H9 (cell line): ENCODE measurements at regions not wholly inside any gene's neighbourhood (a gene's known extent, or its start where the extent isn't known, plus 50 kb on each side); places are given as distances from the start of the nearest gene placed in this dataset.

ENCODE experiments used
- DNase-seq: peaks from one replicate; pipeline ENCODE4 v3.0.0-alpha.2; 2017
- H2AFZ ChIP-seq: one replicate; pipeline ENCODE4 v1.6.1; 2013; ENCODE audit warnings: mild to moderate bottlenecking, low read length, control low read depth, moderate library complexity
- H2AK5ac ChIP-seq: 2 replicates; pipeline ENCODE4 v1.6.1; 2013; ENCODE audit warnings: low read length, control low read depth, mixed read lengths; ENCODE audit not compliant: insufficient read length
- H2BK120ac ChIP-seq: one replicate; pipeline ENCODE4 v1.6.1; 2013; ENCODE audit warnings: low read depth, mild to moderate bottlenecking, low read length, control low read depth, inconsistent platforms; ENCODE audit not compliant: poor library complexity, severe bottlenecking
- H2BK12ac ChIP-seq: 2 replicates; pipeline ENCODE4 v1.6.1; 2013; ENCODE audit warnings: low read length, control low read depth, mixed read lengths, low read depth; ENCODE audit not compliant: insufficient read length
- H2BK15ac ChIP-seq: 2 replicates; pipeline ENCODE4 v1.6.1; 2013; ENCODE audit warnings: low read depth, low read length, control low read depth
- H2BK20ac ChIP-seq: one replicate; pipeline ENCODE4 v1.6.1; 2013; ENCODE audit warnings: low read depth, mild to moderate bottlenecking, low read length, control low read depth, inconsistent platforms; ENCODE audit not compliant: poor library complexity, severe bottlenecking
- H2BK5ac ChIP-seq: 2 replicates; pipeline ENCODE4 v1.6.1; 2013; ENCODE audit warnings: low read length, control low read depth, mixed read lengths; ENCODE audit not compliant: insufficient read length
- H3K14ac ChIP-seq: 2 replicates; pipeline ENCODE4 v1.6.1; 2013; ENCODE audit warnings: low read length, control low read depth; ENCODE audit not compliant: insufficient read depth
- H3K18ac ChIP-seq: 2 replicates; pipeline ENCODE4 v1.6.1; 2013; ENCODE audit warnings: low read depth, mild to moderate bottlenecking, mixed read lengths, low read length, control low read depth; ENCODE audit not compliant: insufficient read length
- H3K23ac ChIP-seq: 2 replicates; pipeline ENCODE4 v1.6.1; 2013; ENCODE audit warnings: low read length, control low read depth, mixed read lengths, low read depth; ENCODE audit not compliant: insufficient read length
- H3K23me2 ChIP-seq: 2 replicates; pipeline ENCODE4 v1.6.1; 2013; ENCODE audit warnings: low read depth, mild to moderate bottlenecking, mixed read lengths, low read length, control low read depth; ENCODE audit not compliant: insufficient read length, poor library complexity, severe bottlenecking
- H3K27ac ChIP-seq: 2 replicates; pipeline ENCODE4 v1.5.1; 2013; ENCODE audit warnings: low read length, control low read depth, mixed read lengths, low read depth; ENCODE audit not compliant: insufficient read length
- H3K27me3 ChIP-seq: 2 replicates; pipeline ENCODE4 v1.6.1; 2013; ENCODE audit warnings: low read length, control low read depth, inconsistent platforms; ENCODE audit not compliant: insufficient read depth
- H3K4ac ChIP-seq: 2 replicates; pipeline ENCODE4 v1.6.1; 2013; ENCODE audit warnings: low read depth, mild to moderate bottlenecking, control low read depth, inconsistent platforms, low read length, moderate library complexity
- H3K4me1 ChIP-seq: 2 replicates; pipeline ENCODE4 v1.6.1; 2013; ENCODE audit warnings: low read length, control low read depth, inconsistent platforms; ENCODE audit not compliant: insufficient read depth
- H3K4me2 ChIP-seq: 2 replicates; pipeline ENCODE4 v1.6.1; 2013; ENCODE audit warnings: low read length, control low read depth, mixed read lengths; ENCODE audit not compliant: insufficient read length, insufficient read depth
- H3K56ac ChIP-seq: 2 replicates; pipeline ENCODE4 v1.6.1; 2013; ENCODE audit warnings: low read depth, mild to moderate bottlenecking, mixed read lengths, low read length, control low read depth; ENCODE audit not compliant: insufficient read length
- H3K79me1 ChIP-seq: 2 replicates; pipeline ENCODE4 v1.6.1; 2013; ENCODE audit warnings: low read depth, mild to moderate bottlenecking, moderate library complexity, low read length, control low read depth, inconsistent platforms; ENCODE audit not compliant: insufficient read depth, poor library complexity, severe bottlenecking
- H3K79me2 ChIP-seq: 2 replicates; pipeline ENCODE4 v1.6.1; 2013; ENCODE audit warnings: low read length, control low read depth, inconsistent platforms; ENCODE audit not compliant: insufficient read depth
- H3K9ac ChIP-seq: 2 replicates; pipeline ENCODE4 v1.6.1; 2013; ENCODE audit warnings: low read length, control low read depth, mixed read lengths; ENCODE audit not compliant: insufficient read length; ENCODE audit errors: extremely low read depth
- H3K9me3 ChIP-seq: one replicate; pipeline ENCODE4 v1.6.1; 2013; ENCODE audit warnings: low read depth, low read length, inconsistent platforms; ENCODE audit not compliant: control insufficient read depth
- H3T11ph ChIP-seq: one replicate; pipeline ENCODE4 v1.6.1; 2013; ENCODE audit warnings: mild to moderate bottlenecking, low read length, control low read depth, inconsistent platforms
- H4K20me1 ChIP-seq: one replicate; pipeline ENCODE4 v1.6.1; 2013; ENCODE audit not compliant: control insufficient read depth, insufficient read length, insufficient read depth
- H4K5ac ChIP-seq: 2 replicates; pipeline ENCODE4 v1.6.1; 2013; ENCODE audit warnings: low read depth, mild to moderate bottlenecking, mixed read lengths, low read length, control low read depth; ENCODE audit not compliant: insufficient read length
- H4K8ac ChIP-seq: replicated peaks from 2 replicates; pipeline ENCODE4 v1.6.1; 2013; ENCODE audit warnings: low read length, control low read depth, mixed read lengths, low read depth; ENCODE audit not compliant: insufficient read length
- H4K91ac ChIP-seq: 2 replicates; pipeline ENCODE4 v1.6.1; 2013; ENCODE audit warnings: low read depth, mild to moderate bottlenecking, moderate library complexity, mixed read lengths, low read length, control low read depth; ENCODE audit not compliant: insufficient read length
- H3K27ac Mint-ChIP-seq, 3 experiments: 2 replicates in 2 of 3; 3 replicates in 1 of 3; pipeline ENCODE4 v1.8.0; 2020 to 2021; ENCODE audit warnings: mixed read lengths in 3 of 3, mild to moderate bottlenecking in 1 of 3, moderate library complexity in 1 of 3
- H3K27me3 Mint-ChIP-seq: 2 replicates; pipeline ENCODE4 v1.8.0; 2021; ENCODE audit warnings: low read depth, mild to moderate bottlenecking, moderate library complexity, mixed read lengths
- H3K36me3 Mint-ChIP-seq, 3 experiments: 2 replicates in 2 of 3; 3 replicates in 1 of 3; pipeline ENCODE4 v1.8.0; 2020 to 2021; ENCODE audit warnings: low read depth in 3 of 3, mixed read lengths in 3 of 3; ENCODE audit not compliant: insufficient read depth in 1 of 3
- H3K4me1 Mint-ChIP-seq, 2 experiments: 2 replicates each; pipeline ENCODE4 v1.8.0; 2020; ENCODE audit warnings: mixed read lengths in 2 of 2
- H3K4me3 Mint-ChIP-seq, 2 experiments: 2 replicates in 1 of 2; 3 replicates in 1 of 2; pipeline ENCODE4 v1.8.0; 2020 to 2021; ENCODE audit warnings: mild to moderate bottlenecking in 2 of 2, mixed read lengths in 2 of 2, moderate library complexity in 1 of 2
- H3K9me3 Mint-ChIP-seq, 2 experiments: 2 replicates in 1 of 2; 3 replicates in 1 of 2; pipeline ENCODE4 v1.8.0; 2020; ENCODE audit warnings: mild to moderate bottlenecking in 2 of 2, mixed read lengths in 2 of 2, moderate library complexity in 1 of 2
- WGBS: extraction: QIAGEN DNeasy Blood & Tissue Kit; methylation state at CpG from one replicate; pipeline ENCODE4 v1.1.7; 2013; ENCODE audit warnings: missing lambda C conversion rate, low lambda C conversion rate, mixed read lengths; ENCODE audit not compliant: insufficient read length; ENCODE audit errors: extremely low coverage; 5-methylcytosine and 5-hydroxymethylcytosine counted together
- TF ChIP-seq, protein P1 (sequence below): fragments of 200-600 bp; sonication (generic); conservative IDR thresholded peaks from 3 replicates; pipeline ENCODE4 v1.8.0; 2021; ENCODE audit warnings: antibody characterized with exemption, mild to moderate bottlenecking

DNA sequence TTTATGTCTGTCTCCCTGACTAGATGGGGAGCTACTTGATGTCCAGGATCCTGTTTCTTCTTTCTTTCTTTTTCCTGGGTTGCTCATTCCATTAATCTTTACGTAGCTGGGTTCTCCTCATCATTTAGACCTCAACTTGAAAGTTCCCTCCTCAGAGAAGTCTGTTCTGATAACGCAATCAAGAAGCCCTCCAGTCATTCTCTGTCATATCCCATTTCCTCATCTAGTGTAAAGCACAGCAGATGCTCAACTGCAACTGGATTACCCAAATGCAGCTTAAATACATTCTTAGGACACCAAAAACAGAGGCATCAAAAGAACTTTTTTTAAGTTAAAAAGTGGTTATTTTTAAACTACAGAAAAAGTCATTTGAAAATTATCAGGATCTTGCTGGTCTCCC lies 51.7 kb upstream of the ST3GAL6 start:
- H3K56ac ChIP-seq = no peak overlapping the region
- no CpG with 5 or more reads among the region's 2 CpGs for WGBS

More for the DNA sequence above, 51.7 kb upstream of the ST3GAL6 start:
- Histone ChIP-seq H3K4me2 (no peak overlapping the region), H3K27me3 (no peaks in the 10 kb centered on the region), H3T11ph (no peak overlapping the region), H2BK12ac (no peak overlapping the region), H4K91ac (no peak overlapping the region), H3K27ac (no peak overlapping the region), H3K14ac (no peak overlapping the region), H3K23me2 (no peaks in the 10 kb centered on the region), H2BK20ac (no peak overlapping the region), H3K23ac (no peak overlapping the region), H4K8ac (no peak overlapping the region), H2AK5ac (no peak overlapping the region), H3K9ac (no peak overlapping the region), H3K9me3 (no peaks in the 10 kb centered on the region), H4K5ac (no peak overlapping the region), H3K79me2 (no peaks in the 10 kb centered on the region), H3K18ac (no peak overlapping the region), H4K20me1 (no peaks in the 10 kb centered on the region), H2BK15ac (no peak overlapping the region), H2BK5ac (no peak overlapping the region), H3K4me1 (peaks cover 6% of the 10 kb centered on the region; the same call in 1 of the 2 replicates), H2BK120ac (no peak overlapping the region), H2AFZ (no peak overlapping the region), H3K79me1 (no peaks in the 10 kb centered on the region), H3K4ac (no peak overlapping the region)
- H3K4me1 Mint-ChIP-seq = peaks cover 27 to 40% of the 10 kb centered on the region in 2 experiments
- no peak for DNase-seq
- no peaks in the 10 kb centered on the region; a peak in 2 of 5 replicates for H3K9me3 Mint-ChIP-seq
- TF ChIP-seq, protein P1, sequence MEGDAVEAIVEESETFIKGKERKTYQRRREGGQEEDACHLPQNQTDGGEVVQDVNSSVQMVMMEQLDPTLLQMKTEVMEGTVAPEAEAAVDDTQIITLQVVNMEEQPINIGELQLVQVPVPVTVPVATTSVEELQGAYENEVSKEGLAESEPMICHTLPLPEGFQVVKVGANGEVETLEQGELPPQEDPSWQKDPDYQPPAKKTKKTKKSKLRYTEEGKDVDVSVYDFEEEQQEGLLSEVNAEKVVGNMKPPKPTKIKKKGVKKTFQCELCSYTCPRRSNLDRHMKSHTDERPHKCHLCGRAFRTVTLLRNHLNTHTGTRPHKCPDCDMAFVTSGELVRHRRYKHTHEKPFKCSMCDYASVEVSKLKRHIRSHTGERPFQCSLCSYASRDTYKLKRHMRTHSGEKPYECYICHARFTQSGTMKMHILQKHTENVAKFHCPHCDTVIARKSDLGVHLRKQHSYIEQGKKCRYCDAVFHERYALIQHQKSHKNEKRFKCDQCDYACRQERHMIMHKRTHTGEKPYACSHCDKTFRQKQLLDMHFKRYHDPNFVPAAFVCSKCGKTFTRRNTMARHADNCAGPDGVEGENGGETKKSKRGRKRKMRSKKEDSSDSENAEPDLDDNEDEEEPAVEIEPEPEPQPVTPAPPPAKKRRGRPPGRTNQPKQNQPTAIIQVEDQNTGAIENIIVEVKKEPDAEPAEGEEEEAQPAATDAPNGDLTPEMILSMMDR = no peak
- H3K4me3 Mint-ChIP-seq = no peak overlapping the region
- H3K27ac Mint-ChIP-seq = no peak overlapping the region
- H3K36me3 Mint-ChIP-seq = peaks cover 0 to 5% (median 2%) of the 10 kb centered on the region in 3 experiments; a peak in 3 of 7 replicates
- H3K27me3 Mint-ChIP-seq = peaks cover 4% of the 10 kb centered on the region; the same call in 1 of the 2 replicates
